GM18873 (cell line): ENCODE measurements at regions not wholly inside any gene's neighbourhood (a gene's known extent, or its start where the extent isn't known, plus 50 kb on each side); places are given as distances from the start of the nearest gene placed in this dataset.
"Not testable (repeated sequence)": the region's sequence is repeated elsewhere in the genome, so short reads cannot be mapped to it uniquely, and the experiment has no call there.

Experiments used
- ATAC-seq: cut with Tn5 transposase; IDR thresholded peaks from one replicate; pipeline ENCODE4 v1.9.1; 2021; ENCODE audit warnings: mild to moderate bottlenecking, moderate library complexity, moderate number of reproducible peaks; ENCODE audit not compliant: unreplicated experiment, low FRiP score

DNA sequence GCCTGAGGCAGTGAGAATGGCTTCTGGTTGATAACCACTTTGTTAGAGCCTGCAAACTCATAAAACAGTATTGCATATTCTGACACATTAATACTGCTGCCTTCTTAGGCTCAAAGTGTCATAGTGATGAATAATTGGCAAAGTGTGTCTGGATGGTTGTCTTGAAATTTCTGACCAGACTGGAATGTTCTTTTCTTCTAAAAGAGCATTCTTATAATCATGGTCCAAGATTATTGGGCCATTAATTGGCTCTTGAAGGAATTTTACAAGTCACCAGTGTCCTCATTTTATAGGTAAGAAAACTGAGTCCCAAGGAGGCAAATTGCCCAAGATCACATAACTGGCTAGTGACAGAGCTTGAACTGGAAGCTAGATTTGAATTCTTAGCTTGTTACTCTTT, 111.7 kb downstream of the PCSK1 start:
- ATAC-seq, result no peak

- ATAC-seq, result no peak
These were observed 112.3 kb downstream of the PCSK1 start for GRCh38 chr5:96320797-96321196.

DNA sequence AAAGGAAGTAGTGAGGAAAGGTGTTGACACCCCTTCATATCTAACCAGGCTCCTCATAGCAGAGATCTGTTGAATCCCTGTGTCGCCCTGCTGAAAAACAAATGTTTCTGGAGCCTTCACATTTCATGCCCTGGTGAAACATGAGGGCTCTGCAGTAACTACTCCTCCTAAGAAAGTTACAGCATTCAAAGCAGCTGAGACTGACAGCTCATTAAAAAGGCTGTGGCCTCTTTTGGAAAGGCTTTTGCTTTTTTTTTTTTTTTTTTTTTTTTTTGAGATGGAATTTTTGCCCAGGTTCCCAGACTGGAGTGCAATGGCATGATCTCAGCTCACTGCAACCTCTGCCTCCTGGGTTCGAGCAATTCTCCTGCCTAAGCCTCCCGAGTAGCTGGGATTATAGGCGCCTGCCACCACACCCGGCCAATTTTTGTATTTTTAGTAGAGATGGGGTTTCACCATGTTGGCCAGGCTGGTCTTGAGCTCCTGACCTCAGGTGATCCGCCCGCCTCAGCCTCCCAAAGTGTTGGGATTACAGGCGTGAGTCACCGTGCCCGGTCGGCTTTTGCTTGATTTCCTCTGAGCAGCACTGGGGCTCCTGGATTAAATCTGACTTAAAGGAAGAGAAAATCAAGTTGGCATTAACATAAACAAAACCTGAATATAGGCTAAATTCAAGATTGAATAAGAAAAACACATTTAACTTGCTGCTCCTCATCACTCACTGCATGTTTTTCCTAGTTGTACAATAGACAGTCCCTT, 112.9 kb downstream of the PCSK1 start:
- not testable (repeated sequence) for ATAC-seq

- ATAC-seq, result no peak
These were observed 114.4 kb downstream of the PCSK1 start for GRCh38 chr5:96318569-96319110.

DNA sequence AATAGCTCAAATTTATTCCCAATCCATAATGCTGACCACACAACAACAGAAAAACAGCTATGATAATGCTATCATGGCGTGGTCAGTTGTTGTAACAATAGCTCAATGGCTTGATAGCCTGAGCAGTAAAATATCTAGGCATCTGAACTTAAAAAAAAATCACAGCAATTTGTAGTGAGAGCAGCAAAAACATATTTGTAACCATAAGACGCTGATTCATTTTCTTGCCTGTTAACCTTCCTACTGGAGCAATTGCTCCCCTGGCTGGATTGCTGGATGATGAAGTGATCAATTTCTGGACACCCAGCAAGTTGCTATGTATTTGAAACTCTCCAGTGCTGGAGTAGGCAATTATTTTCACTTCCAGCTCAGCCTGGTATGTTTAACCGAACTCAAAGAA, 115.1 kb downstream of the PCSK1 start:
- ATAC-seq, result no peak

DNA sequence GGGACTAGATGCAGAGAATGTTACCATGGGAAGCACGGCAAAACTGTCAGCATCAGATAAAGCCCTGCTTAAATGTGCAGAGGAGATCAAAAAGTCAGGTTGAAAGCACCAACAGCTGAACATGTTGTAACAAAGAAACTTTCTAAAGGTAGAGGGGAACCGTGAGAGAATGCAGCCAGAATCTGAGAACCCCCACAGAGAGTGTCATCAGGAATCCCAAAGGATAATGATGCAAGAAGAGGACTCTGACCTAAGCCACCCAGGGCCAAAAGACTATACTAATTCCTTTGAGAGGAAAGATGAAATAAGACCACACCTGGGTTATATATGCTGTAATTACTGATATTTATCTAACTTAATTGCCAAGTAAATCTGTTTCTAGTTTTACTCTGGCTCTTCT, 116.6 kb downstream of the PCSK1 start:
- ATAC-seq, result no peak

- ATAC-seq, result no peak
These were observed 117.0 kb downstream of the PCSK1 start for GRCh38 chr5:96316017-96316416.

DNA sequence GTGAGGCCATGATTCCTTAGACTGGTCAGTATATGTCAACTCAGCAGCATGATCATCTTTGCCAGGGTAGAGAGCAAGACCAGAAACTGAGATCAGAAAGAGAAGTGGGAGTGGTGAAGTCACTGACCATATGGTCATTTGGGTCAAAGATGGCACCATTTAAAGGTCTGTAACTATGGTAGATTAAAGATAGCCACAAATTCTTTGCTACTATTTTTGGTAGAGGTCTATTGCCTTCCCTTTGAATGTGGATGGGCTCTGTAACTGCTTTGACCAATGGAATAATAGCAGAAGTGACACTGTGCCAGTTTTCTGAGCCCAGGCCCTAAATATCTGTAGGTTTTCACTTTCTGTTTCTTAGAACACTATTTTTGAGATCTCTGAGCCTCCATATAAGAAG, 117.6 kb downstream of the PCSK1 start:
- peak; percentile 59 for ATAC-seq

- no peak for ATAC-seq
These were observed 120.7 kb downstream of the PCSK1 start for GRCh38 chr5:96312383-96312782.

GRCh38 chr5:96307047-96307446, 126.0 kb downstream of the PCSK1 start:
- ATAC-seq, result not testable (repeated sequence)

DNA sequence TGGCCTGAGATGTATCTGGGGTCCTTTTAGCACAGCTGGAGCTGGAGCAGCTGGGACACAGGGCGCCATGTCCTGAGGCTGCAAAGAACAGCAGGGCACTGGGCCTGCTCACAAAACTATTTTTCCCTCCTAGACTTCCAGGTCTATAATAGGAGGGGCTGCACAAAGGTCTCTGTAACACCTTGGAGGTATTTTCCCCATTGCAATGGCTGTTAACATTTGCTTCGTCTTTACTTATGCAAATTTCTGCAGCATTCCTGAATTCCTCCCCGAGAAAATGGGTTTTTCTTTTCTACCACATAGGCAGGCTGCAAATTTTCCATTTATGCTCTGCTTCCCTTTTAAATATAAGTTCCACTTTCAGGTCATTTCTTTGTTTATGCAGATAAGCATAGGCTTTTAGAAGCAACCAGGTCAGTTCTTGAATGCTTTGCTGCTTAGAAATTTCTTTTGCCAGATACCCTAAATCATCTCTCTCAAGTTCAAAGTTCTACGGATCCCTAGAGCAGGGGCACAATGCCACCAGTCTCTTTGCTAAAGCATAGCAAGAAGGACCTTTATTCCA, 130.8 kb downstream of the PCSK1 start:
- no peak for ATAC-seq

- no peak for ATAC-seq
These were observed 132.1 kb downstream of the PCSK1 start for GRCh38 chr5:96300976-96301375.

- ATAC-seq, result no peak
These were observed 135.2 kb downstream of the PCSK1 start for GRCh38 chr5:96297867-96298266.

- no peak for ATAC-seq
These were observed 135.8 kb downstream of the PCSK1 start for GRCh38 chr5:96297290-96297689.

DNA sequence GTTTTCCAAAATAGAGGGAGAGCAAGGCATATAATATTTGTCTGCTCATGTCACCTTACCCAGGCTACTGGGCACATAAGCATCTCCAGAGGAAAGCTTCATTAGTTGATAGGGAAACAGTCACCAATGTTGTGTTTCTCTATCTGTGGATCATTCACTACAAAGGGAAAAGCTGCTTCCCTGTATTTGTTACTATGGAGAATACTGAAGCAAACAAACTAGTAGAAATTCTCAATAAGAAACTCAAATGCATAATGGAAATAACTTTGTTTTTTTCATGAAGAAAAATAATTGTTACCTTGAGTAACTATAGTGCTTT, 138.2 kb downstream of the PCSK1 start:
- ATAC-seq, result no peak

- no peak for ATAC-seq
These were observed 138.8 kb downstream of the PCSK1 start for GRCh38 chr5:96293966-96294883.

DNA sequence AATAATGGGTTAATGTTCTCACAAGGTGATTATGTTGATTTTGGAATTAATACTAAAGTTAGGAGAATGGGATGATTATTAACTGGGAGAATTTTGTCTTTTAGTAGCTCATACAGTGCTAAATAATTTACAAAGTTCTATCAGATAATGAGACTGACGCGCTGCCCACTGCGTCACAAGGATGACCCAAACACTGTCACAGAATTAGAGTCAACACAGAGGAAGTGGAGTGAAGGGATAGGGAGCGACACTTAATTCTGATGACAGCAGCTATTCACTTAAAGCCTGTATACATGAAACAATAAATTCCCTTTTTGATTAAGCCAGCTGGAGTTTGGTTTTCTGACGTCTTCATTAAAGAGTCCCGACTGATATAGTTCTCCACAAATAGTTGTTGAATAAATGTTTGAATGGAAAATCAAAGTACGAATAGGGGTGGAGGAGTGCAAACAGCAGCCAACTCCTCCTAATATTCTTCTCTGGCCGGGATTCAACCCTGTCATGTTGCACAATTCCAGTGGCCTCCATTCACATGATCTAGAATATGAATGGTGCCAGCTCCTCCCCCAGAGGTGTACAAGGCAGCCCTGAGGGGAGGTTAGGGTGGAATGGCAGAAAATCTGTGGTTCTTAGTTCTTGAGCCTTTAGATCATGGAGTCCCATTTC, 140.3 kb downstream of the PCSK1 start:
- ATAC-seq, result no peak

DNA sequence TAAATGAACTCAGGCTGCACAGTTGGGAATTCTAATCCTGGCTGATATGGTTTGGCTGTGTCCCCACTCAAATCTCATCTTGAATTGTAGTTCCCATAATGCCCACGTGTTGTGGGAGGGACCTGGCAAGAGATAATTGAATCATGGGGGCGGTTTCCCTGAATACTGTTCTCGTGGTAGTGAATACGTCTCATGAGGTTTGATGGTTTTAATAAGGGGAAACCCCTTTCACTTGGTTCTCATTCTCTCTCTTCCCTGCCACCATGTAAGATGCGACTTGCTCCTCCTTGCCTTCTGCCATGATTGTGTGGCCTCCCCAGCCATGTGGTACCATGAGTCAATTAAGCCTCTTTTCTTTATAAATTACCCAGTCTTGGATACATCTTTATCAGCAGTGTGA, 143.8 kb downstream of the PCSK1 start:
- ATAC-seq, result not testable (repeated sequence)

DNA sequence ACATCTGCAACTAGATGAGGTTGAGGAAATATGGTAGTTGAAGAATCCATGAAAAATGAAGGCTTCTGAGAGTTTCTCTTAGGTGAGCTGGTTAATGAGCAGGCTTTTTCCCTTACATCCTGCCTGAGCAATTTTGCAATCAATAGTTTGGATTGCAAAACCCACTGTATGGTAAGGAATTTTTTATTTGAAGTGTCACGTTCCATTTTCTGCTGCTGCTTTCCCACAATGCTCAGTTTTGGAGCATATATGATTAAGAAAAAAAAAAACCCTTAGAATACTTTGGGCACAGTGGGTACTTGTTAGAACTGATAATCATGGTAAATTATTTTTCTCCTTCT, 144.2 kb downstream of the PCSK1 start:
- no peak for ATAC-seq

- no peak for ATAC-seq
These were observed 144.7 kb downstream of the PCSK1 start for GRCh38 chr5:96288166-96288844.
